CD14-positive monocyte (primary cell): ENCODE measurements at regions not wholly inside any gene's neighbourhood (a gene's known extent, or its start where the extent isn't known, plus 50 kb on each side); places are given as distances from the start of the nearest gene placed in this dataset.

Source experiments
- DNase-seq, 3 donors: peaks; one replicate each; pipeline ENCODE4 v3.0.0-alpha.2; 2011 to 2022
- H2AFZ ChIP-seq: 2 replicates; pipeline ENCODE4 v1.6.0; 2012; ENCODE audit warnings: mild to moderate bottlenecking, low read depth, low read length, inconsistent platforms; ENCODE audit not compliant: insufficient read depth, poor library complexity, severe bottlenecking
- H3K27ac ChIP-seq, 2 donors: 1 replicate in 1 of 2; 2 replicates in 1 of 2; pipeline ENCODE4 v1.5.1; 2012 to 2013; ENCODE audit warnings: low read length in 2 of 2, control low read depth in 1 of 2, inconsistent platforms in 1 of 2, low read depth in 1 of 2, mild to moderate bottlenecking in 1 of 2
- H3K27me3 ChIP-seq, 2 donors: one replicate each; pipeline versions ENCODE4 v1.6.0 to v1.6.1; 2011 to 2013; ENCODE audit warnings: low read length in 2 of 2; ENCODE audit not compliant: control insufficient read depth in 2 of 2, insufficient read depth in 2 of 2
- H3K36me3 ChIP-seq, 2 donors: replicated peaks in 1 of 2; 1 replicate in 1 of 2; 2 replicates in 1 of 2; pipeline versions ENCODE4 v1.5.1 to v1.6.1; 2012 to 2013; ENCODE audit warnings: low read length in 2 of 2, control low read depth in 1 of 2, inconsistent platforms in 1 of 2, mild to moderate bottlenecking in 1 of 2; ENCODE audit not compliant: insufficient read depth in 2 of 2, control insufficient read depth in 1 of 2
- H3K4me1 ChIP-seq, 2 donors: 1 replicate in 1 of 2; 2 replicates in 1 of 2; pipeline versions ENCODE4 v1.5.1 to v1.6.1; 2012 to 2013; ENCODE audit warnings: low read length in 2 of 2, control low read depth in 1 of 2, inconsistent platforms in 1 of 2, mild to moderate bottlenecking in 1 of 2, moderate library complexity in 1 of 2; ENCODE audit not compliant: insufficient read depth in 2 of 2, control insufficient read depth in 1 of 2
- H3K4me2 ChIP-seq: replicated peaks from 2 replicates; pipeline ENCODE3; 2012; ENCODE audit warnings: low read length, moderate library complexity, mild to moderate bottlenecking; ENCODE audit not compliant: poor library complexity, severe bottlenecking; ENCODE audit errors: extremely low read depth
- H3K4me3 ChIP-seq, 3 experiments: fragments of 200-600 bp in 1 of 3; sonication (generic) in 1 of 3; replicated peaks in 1 of 3; 1 replicate in 2 of 3; 2 replicates in 1 of 3; pipeline ENCODE4 v1.5.1; 2011 to 2013; ENCODE audit warnings: low read length in 3 of 3, mild to moderate bottlenecking in 3 of 3, control low read depth in 2 of 3, low read depth in 2 of 3, inconsistent platforms in 1 of 3, moderate library complexity in 1 of 3
- H3K79me2 ChIP-seq: 2 replicates; pipeline ENCODE4 v1.6.0; 2012; ENCODE audit warnings: mild to moderate bottlenecking, control low read depth, inconsistent platforms, low read length, moderate library complexity; ENCODE audit not compliant: insufficient read depth
- H3K9ac ChIP-seq: 2 replicates; pipeline ENCODE4 v1.6.0; 2017; ENCODE audit warnings: low read length, mild to moderate bottlenecking; ENCODE audit not compliant: insufficient read depth, poor library complexity, severe bottlenecking
- H3K9me3 ChIP-seq, 2 donors: replicated peaks in 1 of 2; 1 replicate in 1 of 2; 2 replicates in 1 of 2; pipeline versions ENCODE4 v1.5.1 to v1.6.1; 2012 to 2013; ENCODE audit warnings: low read length in 2 of 2, control low read depth in 1 of 2; ENCODE audit not compliant: control insufficient read depth in 1 of 2, insufficient read depth in 1 of 2
- H4K20me1 ChIP-seq: 2 replicates; pipeline ENCODE4 v1.6.0; 2012; ENCODE audit warnings: mild to moderate bottlenecking, low read length, control low read depth, moderate library complexity; ENCODE audit not compliant: insufficient read depth
- H3K27ac Mint-ChIP-seq, 7 donors: one replicate each; pipeline ENCODE4 v1.8.0; 2020; ENCODE audit warnings: mild to moderate bottlenecking in 7 of 7, mixed read lengths in 7 of 7, moderate library complexity in 6 of 7, inconsistent platforms in 2 of 7
- H3K27me3 Mint-ChIP-seq, 3 donors: one replicate each; pipeline ENCODE4 v1.8.0; 2021 to 2022; ENCODE audit warnings: low read depth in 3 of 3, mild to moderate bottlenecking in 3 of 3, mixed read lengths in 3 of 3, moderate library complexity in 3 of 3, inconsistent platforms in 1 of 3
- H3K36me3 Mint-ChIP-seq, 2 donors: one replicate each; pipeline ENCODE4 v1.8.0; 2020; ENCODE audit warnings: mixed read lengths in 2 of 2, inconsistent platforms in 1 of 2, mild to moderate bottlenecking in 1 of 2
- H3K4me1 Mint-ChIP-seq: one replicate; pipeline ENCODE4 v1.8.0; 2020; ENCODE audit warnings: mild to moderate bottlenecking, mixed read lengths
- H3K4me3 Mint-ChIP-seq, 2 donors: one replicate each; pipeline ENCODE4 v1.8.0; 2020; ENCODE audit warnings: mild to moderate bottlenecking in 2 of 2, mixed read lengths in 2 of 2, moderate library complexity in 1 of 2
- H3K9me3 Mint-ChIP-seq, 7 donors: one replicate each; pipeline ENCODE4 v1.8.0; 2020 to 2022; ENCODE audit warnings: mixed read lengths in 7 of 7, mild to moderate bottlenecking in 6 of 7, moderate library complexity in 6 of 7, inconsistent platforms in 2 of 7
- WGBS: methylation state at CpG from one replicate; pipeline ENCODE4 v1.1.5; 2013; ENCODE audit warnings: missing lambda C conversion rate; ENCODE audit not compliant: insufficient coverage; 5-methylcytosine and 5-hydroxymethylcytosine counted together
- intact Hi-C, 2 donors: fragments of 100-400 bp; cut with micrococcal nuclease; formaldehyde crosslinking; loops; one replicate each; pipeline versions ENCODE4 v1.15.0 to v1.15.1; 2023
- TF ChIP-seq, protein P1 (sequence below): fragments of 200-600 bp; IDR thresholded peaks from one replicate; pipeline ENCODE4 v1.8.0; 2022; ENCODE audit warnings: antibody characterized with exemption, mild to moderate bottlenecking

DNA sequence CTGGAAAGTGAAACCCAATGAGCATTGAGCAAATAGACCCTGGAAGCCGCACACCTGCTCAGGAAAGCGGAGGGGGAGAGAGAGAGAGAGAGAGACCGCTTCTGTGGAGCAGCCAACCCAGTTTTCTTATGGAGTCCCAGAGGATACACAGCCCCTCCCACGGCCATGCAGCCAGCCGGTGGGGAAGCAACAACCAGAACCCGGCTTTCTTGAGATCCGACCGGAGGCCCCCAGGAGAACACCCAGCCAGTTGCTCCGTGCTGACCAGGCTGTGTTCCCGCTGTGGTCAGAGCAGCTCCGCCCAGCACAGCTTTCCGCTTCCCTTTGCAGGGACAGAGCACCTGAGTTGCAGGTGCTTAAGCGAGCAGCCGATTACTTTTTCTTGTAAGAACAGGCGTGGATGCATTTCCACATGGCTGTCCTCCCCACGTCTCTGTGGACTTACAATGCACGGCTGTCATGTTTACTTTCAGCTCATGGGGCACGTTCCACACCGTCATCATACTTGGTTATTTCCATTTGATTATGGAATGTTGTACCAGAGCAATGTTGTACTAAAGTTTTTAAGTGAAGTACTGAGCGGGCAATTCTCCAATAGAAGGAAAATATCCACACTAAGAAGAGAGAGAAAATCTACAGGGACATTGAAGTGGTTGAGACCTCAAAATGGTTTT lies 381.9 kb downstream of the THBS2 start:
- Histone ChIP-seq H3K36me3 (no peaks in the 10 kb centered on the region), H3K4me1 (no peaks in the 10 kb centered on the region), H3K27ac (no peak overlapping the region), H3K79me2 (no peaks in the 10 kb centered on the region), H3K4me2 (no peak overlapping the region), H3K9ac (no peak overlapping the region), H4K20me1 (no peaks in the 10 kb centered on the region), H3K9me3 (no peaks in the 10 kb centered on the region), H3K27me3 (no peaks in the 10 kb centered on the region), H3K4me3 (no peak overlapping the region), H2AFZ (no peak overlapping the region)
- H3K9me3 Mint-ChIP-seq = peaks cover 0 to 2% (median 0%) of the 10 kb centered on the region in 7 donors
- intact Hi-C loops = no loop called here
- TF ChIP-seq, protein P1, sequence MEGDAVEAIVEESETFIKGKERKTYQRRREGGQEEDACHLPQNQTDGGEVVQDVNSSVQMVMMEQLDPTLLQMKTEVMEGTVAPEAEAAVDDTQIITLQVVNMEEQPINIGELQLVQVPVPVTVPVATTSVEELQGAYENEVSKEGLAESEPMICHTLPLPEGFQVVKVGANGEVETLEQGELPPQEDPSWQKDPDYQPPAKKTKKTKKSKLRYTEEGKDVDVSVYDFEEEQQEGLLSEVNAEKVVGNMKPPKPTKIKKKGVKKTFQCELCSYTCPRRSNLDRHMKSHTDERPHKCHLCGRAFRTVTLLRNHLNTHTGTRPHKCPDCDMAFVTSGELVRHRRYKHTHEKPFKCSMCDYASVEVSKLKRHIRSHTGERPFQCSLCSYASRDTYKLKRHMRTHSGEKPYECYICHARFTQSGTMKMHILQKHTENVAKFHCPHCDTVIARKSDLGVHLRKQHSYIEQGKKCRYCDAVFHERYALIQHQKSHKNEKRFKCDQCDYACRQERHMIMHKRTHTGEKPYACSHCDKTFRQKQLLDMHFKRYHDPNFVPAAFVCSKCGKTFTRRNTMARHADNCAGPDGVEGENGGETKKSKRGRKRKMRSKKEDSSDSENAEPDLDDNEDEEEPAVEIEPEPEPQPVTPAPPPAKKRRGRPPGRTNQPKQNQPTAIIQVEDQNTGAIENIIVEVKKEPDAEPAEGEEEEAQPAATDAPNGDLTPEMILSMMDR = no peak
- no peak for DNase-seq
- no peaks in the 10 kb centered on the region for H3K36me3 Mint-ChIP-seq
- no peaks in the 10 kb centered on the region for H3K4me1 Mint-ChIP-seq
- no peak overlapping the region for H3K27ac Mint-ChIP-seq
- WGBS = 77% methylated on average over 15 of the region's 20 CpGs
- H3K4me3 Mint-ChIP-seq = no peak overlapping the region
- peaks cover 1 to 4% (median 4%) of the 10 kb centered on the region in 3 donors for H3K27me3 Mint-ChIP-seq

DNA sequence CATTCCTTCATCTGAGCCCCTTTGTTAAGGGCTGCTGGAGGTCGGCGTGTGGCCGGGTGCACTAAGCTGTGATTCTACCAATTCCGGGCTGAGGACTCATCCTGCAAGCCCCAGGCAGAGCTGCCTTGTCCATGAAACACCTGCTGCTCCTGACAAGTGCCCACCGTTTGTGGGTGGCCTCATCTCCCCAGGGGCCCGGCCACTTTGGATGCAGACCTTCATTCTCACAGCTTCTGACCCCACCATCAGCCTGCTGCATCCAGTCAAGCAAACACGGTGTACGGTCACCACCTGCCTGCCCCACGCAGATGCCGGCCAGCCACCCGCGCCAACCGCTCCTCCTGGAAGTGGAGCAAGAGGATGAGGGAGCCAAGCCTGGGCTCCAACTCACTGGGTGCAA lies 382.7 kb downstream of the THBS2 start:
- WGBS = 83% methylated on average over 6 of the region's 13 CpGs
- Mint-ChIP-seq H3K4me1 (no peaks in the 10 kb centered on the region), H3K27me3 (peaks cover 1 to 4% (median 4%) of the 10 kb centered on the region in 3 donors), H3K36me3 (no peaks in the 10 kb centered on the region), H3K27ac (no peak overlapping the region), H3K9me3 (peaks cover 0 to 2% (median 0%) of the 10 kb centered on the region in 7 donors), H3K4me3 (no peak overlapping the region)
- no peaks in the 10 kb centered on the region for H3K79me2 ChIP-seq
- TF ChIP-seq, protein P1 = no peak
- no peak overlapping the region for H3K27ac ChIP-seq
- H3K4me3 ChIP-seq = no peak overlapping the region
- no peak overlapping the region for H3K9ac ChIP-seq
- no peak for DNase-seq
- H3K4me1 ChIP-seq = no peaks in the 10 kb centered on the region
- H2AFZ ChIP-seq = no peak overlapping the region
- H3K4me2 ChIP-seq = no peak overlapping the region
- no peaks in the 10 kb centered on the region for H3K27me3 ChIP-seq
- no peaks in the 10 kb centered on the region for H3K36me3 ChIP-seq
- no peaks in the 10 kb centered on the region for H4K20me1 ChIP-seq
- intact Hi-C loops = no loop called here
- no peaks in the 10 kb centered on the region for H3K9me3 ChIP-seq
